ENCODE measurements at regions not wholly inside any gene's neighbourhood (a gene's known extent, or its start where the extent isn't known, plus 50 kb on each side); places are given as distances from the start of the nearest gene placed in this dataset.
A peak's percentile ranks its signal among the peaks of the same experiment; 100 is the strongest.

DNA sequence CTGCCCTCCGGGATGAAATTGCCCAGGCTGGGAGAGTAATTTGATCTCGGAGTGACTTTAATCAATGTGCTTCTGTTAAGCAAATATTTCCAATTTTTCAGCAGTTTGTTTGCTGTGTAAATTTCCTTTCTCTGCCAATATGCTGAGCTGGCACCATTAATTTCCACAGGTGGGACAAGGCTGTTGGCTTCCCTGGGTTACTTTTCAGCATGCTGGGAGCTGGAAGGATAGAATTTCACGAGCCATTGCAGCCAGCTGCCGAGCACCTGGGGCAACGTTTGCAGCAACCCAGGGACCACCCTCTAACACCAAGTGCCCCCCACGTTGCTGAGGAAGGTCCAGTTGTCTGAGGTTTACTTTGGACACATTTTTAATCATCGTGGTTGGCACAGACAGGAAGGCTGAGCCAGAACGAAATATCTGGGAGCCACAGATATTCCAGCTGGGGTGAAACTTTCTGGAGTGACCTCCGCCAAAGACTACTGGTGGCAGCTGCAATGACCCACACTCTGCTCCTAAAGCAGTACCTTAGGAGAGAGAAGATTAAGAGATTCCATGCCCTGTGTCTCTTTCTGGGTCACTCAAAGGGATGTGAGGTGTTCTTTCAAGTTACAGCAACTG is 293.3 kb upstream of the RGMA start:
- H3K36me3 ChIP-seq, result no peaks in the 10 kb centered on the region
- TF ChIP-seq POLR2A (IDR thresholded peaks at IDR 0.05), result no peak
- TF ChIP-seq, protein P1, sequence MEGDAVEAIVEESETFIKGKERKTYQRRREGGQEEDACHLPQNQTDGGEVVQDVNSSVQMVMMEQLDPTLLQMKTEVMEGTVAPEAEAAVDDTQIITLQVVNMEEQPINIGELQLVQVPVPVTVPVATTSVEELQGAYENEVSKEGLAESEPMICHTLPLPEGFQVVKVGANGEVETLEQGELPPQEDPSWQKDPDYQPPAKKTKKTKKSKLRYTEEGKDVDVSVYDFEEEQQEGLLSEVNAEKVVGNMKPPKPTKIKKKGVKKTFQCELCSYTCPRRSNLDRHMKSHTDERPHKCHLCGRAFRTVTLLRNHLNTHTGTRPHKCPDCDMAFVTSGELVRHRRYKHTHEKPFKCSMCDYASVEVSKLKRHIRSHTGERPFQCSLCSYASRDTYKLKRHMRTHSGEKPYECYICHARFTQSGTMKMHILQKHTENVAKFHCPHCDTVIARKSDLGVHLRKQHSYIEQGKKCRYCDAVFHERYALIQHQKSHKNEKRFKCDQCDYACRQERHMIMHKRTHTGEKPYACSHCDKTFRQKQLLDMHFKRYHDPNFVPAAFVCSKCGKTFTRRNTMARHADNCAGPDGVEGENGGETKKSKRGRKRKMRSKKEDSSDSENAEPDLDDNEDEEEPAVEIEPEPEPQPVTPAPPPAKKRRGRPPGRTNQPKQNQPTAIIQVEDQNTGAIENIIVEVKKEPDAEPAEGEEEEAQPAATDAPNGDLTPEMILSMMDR (IDR thresholded peaks at IDR 0.05), result no peak
- H3K27me3 ChIP-seq, result no peaks in the 10 kb centered on the region
- H3K4me3 ChIP-seq, result no peak overlapping the region
- intact Hi-C loops (cut with DNase I; ENCODE audit: low total_unique reads), result no loop called here
- no peaks in the 10 kb centered on the region for H3K9me3 ChIP-seq
- no peak for DNase-seq
- H3K4me1 ChIP-seq, result no peaks in the 10 kb centered on the region
- no peak overlapping the region for H3K27ac ChIP-seq

DNA sequence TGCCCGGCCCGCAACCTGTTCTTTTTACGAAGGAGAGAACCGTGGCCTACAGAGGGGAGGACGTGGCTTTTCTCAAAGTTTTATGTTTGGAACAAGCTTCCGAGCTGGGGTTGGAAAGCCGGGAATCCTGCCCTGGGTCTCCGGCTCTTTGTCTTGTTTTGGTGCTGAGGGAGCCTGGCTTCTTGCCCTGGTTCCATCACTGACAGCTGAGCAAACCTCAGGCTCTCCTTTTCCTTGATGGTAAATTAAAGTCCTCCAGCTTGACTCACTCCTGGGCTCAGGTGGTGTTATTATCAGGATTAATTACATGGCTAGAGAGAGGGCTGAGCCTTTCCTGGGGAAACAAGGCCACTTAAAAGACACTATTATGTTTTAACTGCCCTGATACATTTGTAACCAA is 289.5 kb upstream of the RGMA start:
- TF ChIP-seq, protein P1 (IDR thresholded peaks at IDR 0.05), result no peak
- no peak for TF ChIP-seq POLR2A (IDR thresholded peaks at IDR 0.05)
- peak; percentile 60 to 71 for DNase-seq
- H3K36me3 ChIP-seq, result no peaks in the 10 kb centered on the region
- H3K27me3 ChIP-seq, result no peaks in the 10 kb centered on the region
- H3K4me3 ChIP-seq, result no peak overlapping the region
- H3K4me1 ChIP-seq, result no peaks in the 10 kb centered on the region
- H3K9me3 ChIP-seq, result no peaks in the 10 kb centered on the region
- intact Hi-C loops (cut with DNase I; ENCODE audit: low total_unique reads), result no loop called here
- no peak overlapping the region for H3K27ac ChIP-seq

DNA sequence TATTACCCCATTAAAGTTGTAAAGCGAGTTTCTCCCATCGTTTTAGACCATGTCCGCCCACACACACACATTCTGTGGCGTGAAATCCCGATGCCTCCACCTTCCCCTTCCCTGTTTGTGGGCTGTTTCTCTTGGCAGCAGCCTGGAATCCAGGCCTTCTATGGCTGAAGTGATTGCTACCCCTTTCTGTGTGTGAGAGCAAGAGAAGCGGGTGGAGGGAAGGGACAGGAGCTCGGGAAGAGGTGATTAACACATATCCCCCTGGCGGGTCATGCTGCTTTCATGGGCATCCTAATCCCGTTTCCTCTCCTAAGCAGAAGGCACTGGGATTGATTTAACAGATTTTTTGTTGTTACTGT is 283.8 kb upstream of the RGMA start:
- no peak for DNase-seq
- Histone ChIP-seq H3K4me1 (no peaks in the 10 kb centered on the region), H3K27me3 (no peaks in the 10 kb centered on the region), H3K9me3 (no peaks in the 10 kb centered on the region), H3K36me3 (no peaks in the 10 kb centered on the region), H3K4me3 (no peak overlapping the region), H3K27ac (no peak overlapping the region)
- TF ChIP-seq, protein P1 (IDR thresholded peaks at IDR 0.05), result no peak
- no peak for TF ChIP-seq POLR2A (IDR thresholded peaks at IDR 0.05)
- intact Hi-C loops (cut with DNase I; ENCODE audit: low total_unique reads), result no loop called here

DNA sequence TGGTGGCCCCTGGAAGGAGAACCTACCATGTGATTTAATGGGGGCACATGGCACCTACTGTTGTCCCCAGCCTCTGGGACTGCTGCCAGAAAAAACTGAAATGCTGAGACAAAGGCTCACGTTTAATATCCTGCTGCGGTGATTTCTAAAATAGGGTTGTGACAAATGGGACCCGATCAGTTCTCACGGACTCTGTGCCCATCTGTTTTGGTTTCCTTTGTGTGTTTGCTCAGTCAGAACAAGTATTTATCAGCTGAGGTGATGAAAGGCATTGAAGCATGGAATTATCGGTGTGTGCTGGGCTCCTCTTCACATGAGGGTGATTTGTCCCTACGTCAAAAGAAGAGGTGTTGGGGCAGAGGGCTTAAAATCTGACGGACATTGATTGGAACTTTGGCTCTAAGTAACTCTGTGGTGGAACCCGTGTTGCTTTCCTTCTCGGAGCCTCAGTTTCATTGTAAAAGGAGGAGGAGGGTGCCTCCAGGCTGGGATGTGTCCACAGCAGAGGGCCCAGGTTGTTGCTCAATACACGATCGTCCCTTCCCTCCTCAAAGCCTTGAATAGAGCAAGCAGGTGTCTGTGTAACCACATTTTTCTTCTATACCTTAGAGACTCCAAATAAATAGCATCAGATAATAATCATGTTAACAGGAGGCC is 283.3 kb upstream of the RGMA start:
- no peak overlapping the region for H3K4me3 ChIP-seq
- intact Hi-C loops (cut with DNase I; ENCODE audit: low total_unique reads), result no loop called here

More for the DNA sequence above, 283.3 kb upstream of the RGMA start:
- DNase-seq, result no peak
- no peaks in the 10 kb centered on the region for H3K4me1 ChIP-seq
- H3K27me3 ChIP-seq, result no peaks in the 10 kb centered on the region
- no peak overlapping the region for H3K27ac ChIP-seq
- no peaks in the 10 kb centered on the region for H3K36me3 ChIP-seq
- TF ChIP-seq, protein P1 (IDR thresholded peaks at IDR 0.05), result no peak
- no peak for TF ChIP-seq POLR2A (IDR thresholded peaks at IDR 0.05)
- no peaks in the 10 kb centered on the region for H3K9me3 ChIP-seq

All from uterus (tissue), 3 donors.